Type B pancreatic cell (in vitro differentiated cells): ENCODE measurements at regions not wholly inside any gene's neighbourhood (a gene's known extent, or its start where the extent isn't known, plus 50 kb on each side); places are given as distances from the start of the nearest gene placed in this dataset.
"Not testable (repeated sequence)": the region's sequence is repeated elsewhere in the genome, so short reads cannot be mapped to it uniquely, and the experiment has no call there.

Source experiments
- DNase-seq: peaks from one replicate; pipeline ENCODE4 v3.0.0; 2021; ENCODE audit warnings: mixed read lengths; ENCODE audit not compliant: unreplicated experiment; ENCODE audit errors: extremely low spot score
- H3K27ac Mint-ChIP-seq: 2 replicates; pipeline ENCODE4 v1.8.0; 2021; ENCODE audit warnings: mild to moderate bottlenecking, mixed read lengths
- H3K27me3 Mint-ChIP-seq: 2 replicates; pipeline ENCODE4 v1.8.0; 2021; ENCODE audit warnings: mixed read lengths
- H3K36me3 Mint-ChIP-seq: 2 replicates; pipeline ENCODE4 v1.8.0; 2021; ENCODE audit warnings: mixed read lengths
- H3K4me1 Mint-ChIP-seq: one replicate; pipeline ENCODE4 v1.8.0; 2021; ENCODE audit warnings: mixed read lengths; ENCODE audit not compliant: unreplicated experiment
- H3K4me3 Mint-ChIP-seq: 2 replicates; pipeline ENCODE4 v1.8.0; 2021; ENCODE audit warnings: mild to moderate bottlenecking, mixed read lengths
- H3K9me3 Mint-ChIP-seq: 2 replicates; pipeline ENCODE4 v1.8.0; 2021; ENCODE audit warnings: mixed read lengths
- TF ChIP-seq, protein P1 (sequence below): fragments of 200-600 bp; sonication (generic); conservative IDR thresholded peaks from 2 replicates; pipeline ENCODE4 v1.5.0; 2021; ENCODE audit warnings: antibody characterized with exemption, mild to moderate bottlenecking

DNA sequence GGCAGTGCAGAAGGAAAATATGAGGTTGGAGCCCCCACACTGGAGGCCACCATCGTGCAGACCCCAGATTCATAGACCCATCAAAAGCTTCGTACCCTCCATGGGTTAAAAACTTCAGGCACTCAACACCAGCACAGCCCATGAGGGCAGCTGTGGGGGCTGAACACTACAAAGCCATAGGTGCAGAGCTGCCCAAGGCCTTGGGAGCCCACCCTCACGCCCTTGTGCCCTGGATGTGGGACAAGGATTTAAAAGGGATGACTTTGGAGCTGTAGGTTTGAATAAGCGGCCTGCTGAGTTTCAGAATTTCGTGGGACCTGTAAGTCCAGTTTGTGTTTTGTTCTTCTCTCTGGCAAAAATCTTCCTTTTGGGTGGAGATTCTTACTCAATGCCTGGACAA, 747.6 kb downstream of the SPATA31A6 start:
- not testable (repeated sequence) for H3K27ac Mint-ChIP-seq, H3K4me3 Mint-ChIP-seq, H3K36me3 Mint-ChIP-seq, H3K4me1 Mint-ChIP-seq, H3K9me3 Mint-ChIP-seq, DNase-seq, H3K27me3 Mint-ChIP-seq

DNA sequence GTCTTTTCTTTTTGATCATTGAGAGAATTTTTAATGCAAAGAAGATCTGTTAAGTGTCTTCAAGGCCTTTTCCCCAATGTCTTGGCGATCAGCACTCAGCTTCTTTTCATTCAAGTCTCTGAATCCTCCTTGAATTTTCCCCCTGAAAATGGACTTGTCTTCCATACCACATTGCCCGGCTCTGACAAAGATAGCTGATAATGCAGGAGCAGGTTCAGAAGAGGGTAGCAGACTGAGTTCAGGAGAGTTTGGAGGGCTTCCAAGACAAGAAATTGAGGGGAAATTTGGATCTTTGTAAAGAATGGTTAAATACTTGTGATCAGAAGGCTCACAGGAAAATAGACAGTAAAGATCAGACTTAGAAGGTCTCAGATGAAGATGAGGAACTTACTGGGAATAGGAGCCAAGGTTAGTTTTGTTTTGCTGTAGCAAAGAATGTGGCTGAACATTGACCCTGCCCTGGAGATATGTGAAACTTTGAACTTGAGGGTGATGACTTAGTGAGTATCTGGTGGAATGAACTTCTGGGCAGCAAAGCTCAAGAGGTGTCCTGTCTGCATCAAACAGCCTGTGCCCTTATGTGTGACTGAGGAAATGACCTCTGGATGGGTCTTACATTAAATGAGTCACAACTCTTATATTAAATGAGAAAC, 754.2 kb downstream of the SPATA31A6 start:
- H3K9me3 Mint-ChIP-seq, H3K27me3 Mint-ChIP-seq, H3K27ac Mint-ChIP-seq, H3K36me3 Mint-ChIP-seq, DNase-seq, H3K4me1 Mint-ChIP-seq, H3K4me3 Mint-ChIP-seq: not testable (repeated sequence)

DNA sequence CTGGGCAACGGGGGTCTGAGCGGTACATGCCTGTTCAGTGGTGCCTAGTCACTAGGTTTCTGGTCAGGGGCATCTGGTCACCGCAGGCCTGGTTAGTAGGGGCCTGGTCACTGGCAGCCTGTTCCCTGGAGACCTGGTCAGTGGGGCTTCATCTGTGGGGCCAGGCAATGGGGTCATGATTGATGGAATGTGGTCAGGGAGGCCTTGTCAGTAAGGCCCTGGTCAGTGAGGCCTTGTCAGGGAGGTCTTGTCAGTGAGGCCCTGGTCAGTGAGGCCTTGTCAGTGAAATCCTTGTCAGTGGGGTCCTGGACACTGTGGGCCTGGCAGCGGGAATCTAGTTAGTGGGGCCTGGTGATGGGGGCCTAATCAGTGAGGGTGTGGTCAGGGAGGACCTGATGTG, 763.6 kb downstream of the SPATA31A6 start:
- not testable (repeated sequence) for H3K4me1 Mint-ChIP-seq, H3K27me3 Mint-ChIP-seq, H3K27ac Mint-ChIP-seq, H3K36me3 Mint-ChIP-seq, H3K9me3 Mint-ChIP-seq, H3K4me3 Mint-ChIP-seq, DNase-seq

DNA sequence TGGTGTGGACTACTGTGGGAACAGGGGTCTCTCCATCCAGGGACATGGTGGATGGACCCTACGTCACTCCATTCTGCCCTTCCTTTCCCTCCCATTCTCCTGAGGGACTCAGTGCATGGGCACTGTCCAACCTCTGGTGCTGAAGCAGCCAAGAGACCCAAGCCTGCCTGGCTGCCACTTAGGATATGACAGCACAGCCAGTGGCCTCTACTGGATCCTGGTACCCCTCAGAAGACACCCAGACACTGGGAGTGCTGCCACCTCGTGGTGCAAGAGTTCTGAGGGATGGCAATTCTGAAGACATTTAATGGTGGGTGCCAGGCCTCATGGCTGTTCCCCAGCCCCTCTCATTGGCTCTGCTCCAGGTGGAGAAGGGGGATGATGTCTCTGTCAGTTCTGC, 767.8 kb downstream of the SPATA31A6 start:
- H3K4me1 Mint-ChIP-seq, H3K27me3 Mint-ChIP-seq, H3K27ac Mint-ChIP-seq, H3K9me3 Mint-ChIP-seq, DNase-seq, H3K4me3 Mint-ChIP-seq, H3K36me3 Mint-ChIP-seq: not testable (repeated sequence)

DNA sequence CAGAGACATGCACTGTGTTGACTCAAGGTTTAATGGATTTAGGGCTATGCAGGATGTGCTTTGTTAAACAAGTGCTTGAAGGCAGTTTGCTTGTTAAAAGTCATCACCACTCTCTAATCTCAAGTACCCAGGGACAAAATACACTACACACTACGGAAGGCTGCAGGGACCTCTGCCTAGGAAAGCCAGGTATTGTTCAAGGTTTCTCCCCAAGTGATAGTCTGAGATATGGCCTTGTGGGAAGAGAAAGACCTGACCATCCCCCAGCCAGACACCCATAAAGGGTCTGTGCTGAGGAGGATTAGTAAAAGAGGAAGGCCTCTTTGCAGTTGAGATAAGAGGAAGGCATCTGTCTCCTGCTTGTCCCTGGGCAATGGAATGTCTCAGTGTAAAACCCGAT, 781.7 kb downstream of the SPATA31A6 start:
- not testable (repeated sequence) for H3K27me3 Mint-ChIP-seq, H3K4me3 Mint-ChIP-seq, H3K36me3 Mint-ChIP-seq

DNA sequence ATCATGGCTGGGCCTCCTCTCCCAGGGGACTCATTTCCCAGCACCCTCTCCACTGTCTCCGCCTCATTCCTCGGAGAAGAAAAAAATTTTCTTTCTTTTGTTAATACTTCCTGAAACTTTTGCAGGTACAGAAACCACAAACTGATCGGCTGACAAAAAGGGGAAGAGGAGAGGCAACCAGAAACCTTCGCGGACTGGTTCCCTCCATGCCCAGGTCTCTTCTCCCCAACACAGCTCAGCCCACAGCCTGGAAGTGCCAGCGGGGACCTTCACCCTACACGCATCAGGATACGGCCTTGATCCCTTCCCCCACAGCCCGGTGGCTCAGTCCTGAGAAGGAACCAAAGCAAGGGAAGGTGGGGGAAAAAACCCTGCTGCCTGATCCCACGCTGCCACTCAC, 788.4 kb downstream of the SPATA31A6 start:
- not testable (repeated sequence) for H3K27ac Mint-ChIP-seq, H3K36me3 Mint-ChIP-seq, DNase-seq, H3K4me3 Mint-ChIP-seq, H3K9me3 Mint-ChIP-seq, H3K4me1 Mint-ChIP-seq
- H3K27me3 Mint-ChIP-seq = peaks cover 25% of the 10 kb centered on the region

More for the DNA sequence above, 781.7 kb downstream of the SPATA31A6 start:
- H3K4me1 Mint-ChIP-seq, H3K27ac Mint-ChIP-seq, H3K9me3 Mint-ChIP-seq, DNase-seq: not testable (repeated sequence)

DNA sequence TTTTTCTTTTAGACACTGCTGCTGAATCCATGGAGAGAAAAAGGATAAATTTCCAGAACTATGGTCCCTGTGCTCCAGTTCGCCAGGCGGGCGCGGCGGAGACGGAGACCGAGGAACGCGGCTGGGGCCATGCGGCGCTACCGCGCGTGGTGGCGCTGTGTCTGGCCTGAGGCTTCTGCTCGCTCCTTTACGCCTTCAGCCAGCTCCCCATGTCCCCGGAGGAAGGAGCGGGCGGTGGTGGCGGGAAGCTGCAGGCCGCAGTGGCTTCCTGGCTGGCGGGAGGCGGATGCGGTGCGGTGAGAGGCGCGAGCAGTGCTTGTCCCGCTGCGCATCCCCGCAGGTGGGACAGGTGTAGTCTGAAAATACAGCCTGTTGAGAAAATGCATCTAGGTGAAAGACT, 791.3 kb downstream of the SPATA31A6 start:
- not testable (repeated sequence) for H3K4me3 Mint-ChIP-seq, H3K4me1 Mint-ChIP-seq, H3K9me3 Mint-ChIP-seq, DNase-seq, H3K36me3 Mint-ChIP-seq, H3K27ac Mint-ChIP-seq
- TF ChIP-seq, protein P1, sequence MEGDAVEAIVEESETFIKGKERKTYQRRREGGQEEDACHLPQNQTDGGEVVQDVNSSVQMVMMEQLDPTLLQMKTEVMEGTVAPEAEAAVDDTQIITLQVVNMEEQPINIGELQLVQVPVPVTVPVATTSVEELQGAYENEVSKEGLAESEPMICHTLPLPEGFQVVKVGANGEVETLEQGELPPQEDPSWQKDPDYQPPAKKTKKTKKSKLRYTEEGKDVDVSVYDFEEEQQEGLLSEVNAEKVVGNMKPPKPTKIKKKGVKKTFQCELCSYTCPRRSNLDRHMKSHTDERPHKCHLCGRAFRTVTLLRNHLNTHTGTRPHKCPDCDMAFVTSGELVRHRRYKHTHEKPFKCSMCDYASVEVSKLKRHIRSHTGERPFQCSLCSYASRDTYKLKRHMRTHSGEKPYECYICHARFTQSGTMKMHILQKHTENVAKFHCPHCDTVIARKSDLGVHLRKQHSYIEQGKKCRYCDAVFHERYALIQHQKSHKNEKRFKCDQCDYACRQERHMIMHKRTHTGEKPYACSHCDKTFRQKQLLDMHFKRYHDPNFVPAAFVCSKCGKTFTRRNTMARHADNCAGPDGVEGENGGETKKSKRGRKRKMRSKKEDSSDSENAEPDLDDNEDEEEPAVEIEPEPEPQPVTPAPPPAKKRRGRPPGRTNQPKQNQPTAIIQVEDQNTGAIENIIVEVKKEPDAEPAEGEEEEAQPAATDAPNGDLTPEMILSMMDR = peak; percentile 54
- H3K27me3 Mint-ChIP-seq = peaks cover 24% of the 10 kb centered on the region

DNA sequence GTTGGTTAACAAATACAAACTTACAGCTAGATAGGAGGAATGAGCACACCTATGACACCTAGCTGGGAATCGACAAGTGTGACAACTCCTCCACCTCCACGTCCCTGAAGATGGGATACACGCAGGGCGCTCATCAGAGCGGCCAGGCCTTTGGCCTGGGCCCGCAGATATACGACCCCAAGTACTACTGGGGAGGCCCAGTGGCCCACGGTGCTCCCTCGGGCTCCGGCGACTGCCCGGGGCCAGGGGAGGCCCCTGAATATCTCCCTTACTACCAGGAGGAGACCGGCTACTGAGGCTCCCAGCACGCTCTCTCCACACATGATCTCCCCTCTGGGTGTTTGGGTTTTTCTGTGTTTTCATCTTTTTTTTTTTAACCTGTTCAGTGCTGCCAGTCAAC, 801.3 kb downstream of the SPATA31A6 start:
- H3K9me3 Mint-ChIP-seq, H3K4me3 Mint-ChIP-seq, H3K27me3 Mint-ChIP-seq: not testable (repeated sequence)

More for the DNA sequence above, 801.3 kb downstream of the SPATA31A6 start:
- not testable (repeated sequence) for DNase-seq, H3K27ac Mint-ChIP-seq, H3K36me3 Mint-ChIP-seq, H3K4me1 Mint-ChIP-seq
